Sigmoid colon (tissue), 6 donors: ENCODE measurements at regions not wholly inside any gene's neighbourhood (a gene's known extent, or its start where the extent isn't known, plus 50 kb on each side); places are given as distances from the start of the nearest gene placed in this dataset.

Experiments
- DNase-seq: peaks from one replicate; pipeline ENCODE4 v3.0.0-alpha.2; 2019
- H3K27ac ChIP-seq, 4 donors: fragments of 200-600 bp; sonication (generic); one replicate each; pipeline ENCODE4 v1.5.1; 2016 to 2019; ENCODE audit warnings: mild to moderate bottlenecking in 1 of 4
- H3K27me3 ChIP-seq, 3 donors: fragments of 200-600 bp; sonication (generic); one replicate each; pipeline ENCODE4 v1.5.1; 2019; ENCODE audit warnings: mild to moderate bottlenecking in 1 of 3
- H3K36me3 ChIP-seq, 4 donors: fragments of 200-600 bp; sonication (generic); one replicate each; pipeline ENCODE4 v1.5.1; 2016 to 2019
- H3K4me1 ChIP-seq, 4 donors: fragments of 200-600 bp; sonication (generic); one replicate each; pipeline ENCODE4 v1.5.1; 2017 to 2019
- H3K4me3 ChIP-seq, 4 donors: fragments of 200-600 bp; sonication (generic); one replicate each; pipeline ENCODE4 v1.5.1; 2017 to 2019; ENCODE audit warnings: mild to moderate bottlenecking in 2 of 4, moderate library complexity in 1 of 4
- H3K9me3 ChIP-seq, 4 donors: fragments of 200-600 bp in 3 of 4; sonication (generic) in 3 of 4; one replicate each; pipeline versions ENCODE4 v1.5.1 to v1.6.1; 2013 to 2019
- CTCF ChIP-seq, 4 experiments: fragments of 450-650 bp in 3 of 4; fragments of 200-600 bp in 1 of 4; IDR thresholded peaks; one replicate each; pipeline ENCODE4 v1.5.1; 2016 to 2019; ENCODE audit warnings: antibody characterized with exemption in 4 of 4, mild to moderate bottlenecking in 3 of 4, moderate library complexity in 2 of 4
- EP300 ChIP-seq, 4 donors: sonication (generic); formaldehyde crosslinking; IDR thresholded peaks; one replicate each; pipeline ENCODE4 v1.6.1; 2017; ENCODE audit warnings: antibody characterized with exemption in 4 of 4
- POLR2A ChIP-seq, 2 donors: fragments of 450-650 bp; IDR thresholded peaks; one replicate each; pipeline ENCODE4 v1.6.1; 2016; ENCODE audit warnings: antibody characterized with exemption in 2 of 2, mild to moderate bottlenecking in 2 of 2, moderate library complexity in 2 of 2
- POLR2AphosphoS5 ChIP-seq, 4 donors: sonication (generic); formaldehyde crosslinking; IDR thresholded peaks; one replicate each; pipeline ENCODE4 v1.6.1; 2017; ENCODE audit warnings: antibody characterized with exemption in 4 of 4
- WGBS, 2 donors: extraction: QIAGEN DNeasy Blood & Tissue Kit; methylation state at CpG; one replicate each; pipeline ENCODE4 v1.1.7; 2013; 5-methylcytosine and 5-hydroxymethylcytosine counted together
- intact Hi-C: fragments of 100-400 bp; cut with DNase I; formaldehyde crosslinking; loops from one replicate; pipeline ENCODE4 v1.15.1; 2023
- donor health status: healthy with polysubstance abuse.
- donor health status: healthy.

GRCh38 chr7:65247491-65247890, 126.2 kb upstream of the ZNF92 start:
- H3K36me3 ChIP-seq = no peaks in the 10 kb centered on the region
- no peak for DNase-seq
- no peak for TF ChIP-seq POLR2AphosphoS5 (IDR thresholded peaks at IDR 0.05)
- no peak for TF ChIP-seq CTCF (IDR thresholded peaks at IDR 0.05)
- TF ChIP-seq POLR2A (IDR thresholded peaks at IDR 0.05) = no peak
- TF ChIP-seq EP300 (IDR thresholded peaks at IDR 0.05) = no peak
- peaks cover 0 to 7% (median 6%) of the 10 kb centered on the region in 4 donors for H3K4me1 ChIP-seq
- H3K9me3 ChIP-seq = no peaks in the 10 kb centered on the region
- no peak overlapping the region for H3K4me3 ChIP-seq
- H3K27ac ChIP-seq = no peak overlapping the region
- intact Hi-C loops = no loop called here
- WGBS, 2 donors = 84 to 89% methylated on average over 5 of the region's 5 CpGs
- peaks cover 0 to 10% (median 0%) of the 10 kb centered on the region in 3 donors for H3K27me3 ChIP-seq

GRCh38 chr7:65239707-65240352, 133.8 kb upstream of the ZNF92 start:
- peaks cover 3 to 39% (median 9%) of the 10 kb centered on the region in 3 donors for H3K27me3 ChIP-seq
- no peaks in the 10 kb centered on the region for H3K36me3 ChIP-seq
- peak overlapping the region; percentile 5 to 53 (median 44) for H3K4me3 ChIP-seq
- H3K9me3 ChIP-seq = no peaks in the 10 kb centered on the region
- TF ChIP-seq CTCF (IDR thresholded peaks at IDR 0.05) (no peak), POLR2AphosphoS5 (IDR thresholded peaks at IDR 0.05) (no peak), EP300 (IDR thresholded peaks at IDR 0.05) (no peak), POLR2A (IDR thresholded peaks at IDR 0.05) (no peak)
- H3K27ac ChIP-seq = no peak overlapping the region
- 3% methylated on average over 52 of the region's 52 CpGs for WGBS, 2 donors
- intact Hi-C loops = no loop called here
- no peak for DNase-seq
- H3K4me1 ChIP-seq = peaks cover 0 to 10% (median 7%) of the 10 kb centered on the region in 4 donors

GRCh38 chr7:65239324-65239706, 134.3 kb upstream of the ZNF92 start:
- Histone ChIP-seq H3K27ac (no peak overlapping the region), H3K9me3 (no peaks in the 10 kb centered on the region), H3K27me3 (peaks cover 3 to 39% (median 9%) of the 10 kb centered on the region in 3 donors), H3K4me3 (peak overlapping the region in 3 of 4 donors; percentile 37 to 53 (median 52)), H3K4me1 (peaks cover 0 to 10% (median 7%) of the 10 kb centered on the region in 4 donors), H3K36me3 (no peaks in the 10 kb centered on the region)
- intact Hi-C loops = no loop called here
- no peak for DNase-seq
- TF ChIP-seq EP300 (IDR thresholded peaks at IDR 0.05) = no peak
- 26 to 48% methylated on average over 20 of the region's 20 CpGs for WGBS, 2 donors

- TF ChIP-seq POLR2AphosphoS5 (IDR thresholded peaks at IDR 0.05) (no peak), EP300 (IDR thresholded peaks at IDR 0.05) (no peak)
- H3K4me1 ChIP-seq = peaks cover 0 to 10% (median 7%) of the 10 kb centered on the region in 4 donors
- no peaks in the 10 kb centered on the region for H3K9me3 ChIP-seq
- intact Hi-C loops = no loop called here
- H3K27ac ChIP-seq = no peak overlapping the region
- H3K27me3 ChIP-seq = peaks cover 3 to 39% (median 9%) of the 10 kb centered on the region in 3 donors
- no peak for DNase-seq
- WGBS, 2 donors = 90 to 97% methylated on average over 19 of the region's 19 CpGs
- no peaks in the 10 kb centered on the region for H3K36me3 ChIP-seq
- no peak overlapping the region for H3K4me3 ChIP-seq
Observed at GRCh38 chr7:65238785-65239184, 134.9 kb upstream of the ZNF92 start.

- intact Hi-C loops = no loop called here
- Histone ChIP-seq H3K9me3 (no peaks in the 10 kb centered on the region), H3K27ac (no peak overlapping the region), H3K4me1 (peaks cover 0 to 10% (median 7%) of the 10 kb centered on the region in 4 donors), H3K4me3 (no peak overlapping the region), H3K36me3 (no peaks in the 10 kb centered on the region), H3K27me3 (peaks cover 3 to 22% (median 9%) of the 10 kb centered on the region in 3 donors)
- 90 to 91% methylated on average over 10 of the region's 10 CpGs for WGBS, 2 donors
- TF ChIP-seq POLR2AphosphoS5 (IDR thresholded peaks at IDR 0.05) (no peak), EP300 (IDR thresholded peaks at IDR 0.05) (no peak), CTCF (IDR thresholded peaks at IDR 0.05) (no peak), POLR2A (IDR thresholded peaks at IDR 0.05) (no peak)
- DNase-seq = no peak
Observed at GRCh38 chr7:65235586-65235985, 138.1 kb upstream of the ZNF92 start.
